HG03457 (cell line): ENCODE measurements at regions not wholly inside any gene's neighbourhood (a gene's known extent, or its start where the extent isn't known, plus 50 kb on each side); places are given as distances from the start of the nearest gene placed in this dataset.

Experiments used
- ATAC-seq: cut with Tn5 transposase; IDR thresholded peaks from one replicate; pipeline ENCODE4 v1.9.1; 2021; ENCODE audit warnings: moderate number of reproducible peaks; ENCODE audit not compliant: unreplicated experiment

DNA sequence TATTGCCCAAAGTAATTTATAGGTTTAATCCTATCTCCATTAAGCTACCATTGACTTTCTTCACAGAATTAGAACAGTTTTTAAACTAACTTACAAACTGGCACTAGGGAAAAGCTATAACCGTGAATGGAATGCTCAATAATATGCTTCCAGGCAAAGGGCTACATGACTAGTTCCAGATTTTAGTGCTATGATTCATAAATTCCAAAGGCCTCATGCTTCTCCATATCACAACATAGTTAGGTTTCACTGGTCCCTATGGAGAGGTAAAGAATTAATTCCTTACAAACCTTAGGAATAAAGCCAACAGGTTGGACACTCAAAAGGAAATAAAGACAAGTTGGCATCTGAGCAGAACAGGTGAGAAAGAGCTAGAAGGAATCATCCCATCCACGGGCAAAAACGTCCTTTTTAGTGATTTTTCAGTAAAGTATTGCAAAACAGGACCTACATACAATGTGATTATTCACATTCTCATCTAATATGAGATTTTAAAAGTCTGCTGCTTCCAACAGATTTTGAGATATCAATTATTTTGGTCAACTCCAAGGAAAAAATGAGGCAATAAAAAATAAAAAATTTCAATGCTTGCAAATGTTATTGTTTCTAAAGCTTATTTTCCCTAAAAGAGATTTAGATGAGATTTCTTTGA is 97.0 kb upstream of the TARS1 start:
- no peak for ATAC-seq

GRCh38 chr5:33346534-33346933 is 94.2 kb upstream of the TARS1 start:
- no peak for ATAC-seq

DNA sequence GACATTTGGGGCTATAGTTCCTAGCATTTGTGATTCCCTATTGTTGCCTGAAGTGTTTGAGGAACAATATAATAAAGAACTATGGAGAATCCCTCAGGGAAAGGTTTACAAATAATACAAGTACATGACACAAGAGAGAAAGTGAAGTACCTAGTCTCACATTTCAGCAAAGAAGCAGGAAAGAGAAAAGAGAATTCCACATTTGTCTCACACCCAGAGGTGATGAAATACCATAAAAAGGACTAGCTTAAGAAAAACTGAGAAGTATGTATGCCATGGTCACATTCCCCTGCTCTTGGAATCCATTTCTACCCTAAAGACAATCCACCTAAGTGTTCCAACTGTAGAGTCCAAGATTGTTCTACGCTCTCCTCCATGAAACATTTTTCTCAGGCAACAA is 79.0 kb upstream of the TARS1 start:
- no peak for ATAC-seq

- no peak for ATAC-seq
These were observed 77.8 kb upstream of the TARS1 start for GRCh38 chr5:33362915-33363314.

DNA sequence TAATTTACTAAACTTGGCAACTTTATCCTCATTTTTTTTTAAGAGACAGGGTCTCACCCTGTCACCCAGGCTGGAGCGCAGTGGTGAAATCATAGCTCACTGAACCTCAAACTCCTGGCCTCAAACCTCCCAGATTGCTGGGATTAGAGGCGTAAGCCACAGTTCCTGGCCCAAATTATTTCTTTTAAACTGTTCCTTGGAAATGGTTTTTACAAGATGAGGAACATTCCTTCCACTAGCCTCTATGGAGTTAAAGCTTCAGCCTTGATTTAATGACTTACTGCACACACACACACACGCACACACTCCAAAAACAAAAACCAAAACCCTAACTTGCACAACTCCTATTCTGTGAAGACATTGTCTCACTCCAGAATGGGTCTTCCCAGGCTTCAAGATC is 77.2 kb upstream of the TARS1 start:
- no peak for ATAC-seq

DNA sequence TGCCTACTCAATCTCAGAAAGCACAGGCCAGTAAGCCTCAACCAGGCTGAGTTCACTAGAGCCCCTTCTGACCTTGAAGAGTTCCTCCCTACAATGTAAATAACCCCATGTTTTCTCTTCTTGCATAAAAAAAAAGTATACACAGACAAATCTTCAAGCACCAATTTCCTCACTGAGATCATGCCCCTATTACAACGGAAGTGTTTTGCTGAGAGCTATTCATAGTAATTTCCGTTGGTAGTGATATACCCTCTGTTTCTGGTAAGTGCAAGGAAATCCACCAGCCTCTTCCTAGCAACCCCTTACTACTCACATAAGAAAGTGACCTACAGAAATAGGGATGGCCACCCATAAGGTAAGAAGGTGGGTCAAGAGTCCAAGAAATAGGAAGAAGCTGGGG is 76.4 kb upstream of the TARS1 start:
- ATAC-seq: no peak

GRCh38 chr5:33367416-33367815 is 73.3 kb upstream of the TARS1 start:
- no peak for ATAC-seq

- ATAC-seq: no peak
These were observed 71.0 kb upstream of the TARS1 start for GRCh38 chr5:33369485-33370465.

DNA sequence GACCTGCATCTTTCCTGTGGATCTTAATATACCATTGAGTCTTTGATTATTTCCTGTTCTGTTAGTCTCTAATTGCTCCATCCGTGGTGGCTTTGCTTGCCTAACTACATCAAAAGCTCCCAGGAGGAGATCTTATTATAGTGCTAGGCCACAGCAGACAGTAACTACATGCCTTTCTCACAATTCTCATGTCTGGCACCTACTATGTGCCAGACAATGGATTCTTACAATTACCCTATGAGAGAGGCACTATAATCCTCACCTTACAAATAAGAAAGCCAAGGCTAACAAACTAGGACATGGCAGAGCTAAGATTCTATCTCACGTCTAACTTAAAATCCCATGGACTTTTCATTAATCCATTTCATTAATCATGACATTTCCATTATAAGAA is 70.3 kb upstream of the TARS1 start:
- no peak for ATAC-seq

DNA sequence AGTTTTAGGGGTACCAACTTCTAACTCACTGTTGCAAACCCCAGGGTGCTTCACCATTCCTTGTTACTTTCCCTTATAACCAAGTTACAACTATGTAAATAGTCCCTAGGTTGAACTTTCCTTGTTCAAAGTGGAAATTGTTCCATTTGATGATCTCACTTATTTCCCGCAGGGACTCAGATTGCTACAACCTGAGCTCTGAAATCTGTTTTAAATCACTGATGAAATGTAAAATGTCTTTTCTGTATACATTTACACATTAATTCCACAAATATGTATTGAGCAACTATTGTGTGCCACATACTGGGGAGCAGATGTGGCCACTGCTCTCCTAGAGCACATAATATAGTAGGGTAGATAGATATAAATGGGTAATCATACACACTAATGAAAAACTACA is 69.1 kb upstream of the TARS1 start:
- no peak for ATAC-seq

- ATAC-seq: no peak
These were observed 67.9 kb upstream of the TARS1 start for GRCh38 chr5:33372721-33373472.

DNA sequence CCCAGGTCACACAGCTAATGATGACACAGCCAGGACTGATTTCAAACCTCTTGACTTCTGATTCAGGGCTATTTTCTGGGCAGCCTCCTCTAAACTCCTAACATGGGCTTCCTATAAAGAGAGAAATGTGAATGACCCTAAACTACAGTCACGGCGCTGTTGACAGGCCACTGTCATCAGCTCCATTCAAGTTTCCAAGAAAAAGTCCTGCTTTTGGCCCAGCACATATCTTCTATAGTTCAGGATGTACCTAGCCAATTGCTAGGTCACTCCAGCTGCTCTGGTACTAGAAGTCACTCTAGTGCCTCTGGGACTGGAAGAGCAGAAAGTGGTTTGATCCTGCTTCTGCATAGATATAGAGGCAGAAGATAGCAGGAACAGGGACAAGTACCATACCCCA is 64.9 kb upstream of the TARS1 start:
- ATAC-seq: no peak

- no peak for ATAC-seq
These were observed 61.0 kb upstream of the TARS1 start for GRCh38 chr5:33379757-33380156.

- ATAC-seq: no peak
These were observed 59.5 kb upstream of the TARS1 start for GRCh38 chr5:33381243-33381642.
